MM.1S (cell line): ENCODE measurements at regions not wholly inside any gene's neighbourhood (a gene's known extent, or its start where the extent isn't known, plus 50 kb on each side); places are given as distances from the start of the nearest gene placed in this dataset.

Experiments used
- EZH2 ChIP-seq: fragments of 300-600 bp; sonication (generic); optimal IDR thresholded peaks from 2 replicates; pipeline ENCODE3; 2017; ENCODE audit warnings: low read depth, mild to moderate bottlenecking, antibody characterized with exemption, low read length, mixed read lengths
- EZH2phosphoT487 ChIP-seq: fragments of 300-600 bp; sonication (generic); IDR thresholded peaks from 2 replicates; pipeline ENCODE4 v1.6.1; 2018; ENCODE audit warnings: antibody characterized with exemption, low read length
- TF ChIP-seq, protein P1 (sequence below): fragments of 300-600 bp; sonication (generic); IDR thresholded peaks from 2 replicates; pipeline ENCODE4 v1.5.1; 2016; ENCODE audit warnings: antibody characterized with exemption, low read length, mixed read lengths

DNA sequence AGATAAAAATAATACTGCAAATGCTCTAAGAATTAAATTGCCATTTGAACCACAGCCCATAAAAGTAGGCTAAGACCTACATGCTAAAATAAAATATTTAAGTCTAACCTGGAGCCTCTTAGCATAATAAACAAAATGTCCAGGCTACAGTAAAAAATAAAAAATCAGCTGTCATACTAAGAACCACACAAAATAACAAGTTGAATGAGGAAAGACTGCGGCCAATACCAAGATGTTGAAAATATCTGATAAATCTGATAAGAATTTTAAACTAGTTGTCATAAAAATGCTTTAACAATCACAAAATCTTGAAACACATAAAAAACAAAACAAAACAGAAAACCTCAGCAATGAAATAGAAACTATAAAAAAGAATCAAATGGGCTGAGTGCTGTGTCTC, 336.9 kb upstream of the MSX2 start:
- no peak for TF ChIP-seq EZH2
- TF ChIP-seq, protein P1, sequence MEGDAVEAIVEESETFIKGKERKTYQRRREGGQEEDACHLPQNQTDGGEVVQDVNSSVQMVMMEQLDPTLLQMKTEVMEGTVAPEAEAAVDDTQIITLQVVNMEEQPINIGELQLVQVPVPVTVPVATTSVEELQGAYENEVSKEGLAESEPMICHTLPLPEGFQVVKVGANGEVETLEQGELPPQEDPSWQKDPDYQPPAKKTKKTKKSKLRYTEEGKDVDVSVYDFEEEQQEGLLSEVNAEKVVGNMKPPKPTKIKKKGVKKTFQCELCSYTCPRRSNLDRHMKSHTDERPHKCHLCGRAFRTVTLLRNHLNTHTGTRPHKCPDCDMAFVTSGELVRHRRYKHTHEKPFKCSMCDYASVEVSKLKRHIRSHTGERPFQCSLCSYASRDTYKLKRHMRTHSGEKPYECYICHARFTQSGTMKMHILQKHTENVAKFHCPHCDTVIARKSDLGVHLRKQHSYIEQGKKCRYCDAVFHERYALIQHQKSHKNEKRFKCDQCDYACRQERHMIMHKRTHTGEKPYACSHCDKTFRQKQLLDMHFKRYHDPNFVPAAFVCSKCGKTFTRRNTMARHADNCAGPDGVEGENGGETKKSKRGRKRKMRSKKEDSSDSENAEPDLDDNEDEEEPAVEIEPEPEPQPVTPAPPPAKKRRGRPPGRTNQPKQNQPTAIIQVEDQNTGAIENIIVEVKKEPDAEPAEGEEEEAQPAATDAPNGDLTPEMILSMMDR: no peak
- no peak for TF ChIP-seq EZH2phosphoT487
